OCI-LY3 (cell line): ENCODE measurements at regions not wholly inside any gene's neighbourhood (a gene's known extent, or its start where the extent isn't known, plus 50 kb on each side); places are given as distances from the start of the nearest gene placed in this dataset.

Source experiments
- H2AFZ ChIP-seq: fragments of 200-600, 300-600 bp; shearing (Covaris generic); 2 replicates; pipeline ENCODE4 v1.6.0; 2014; ENCODE audit warnings: antibody characterized with exemption, low read depth, low read length
- H3K27ac ChIP-seq: fragments of 200-600, 300-600 bp; sonication (generic); 2 replicates; pipeline ENCODE4 v1.5.1; 2014; ENCODE audit warnings: mild to moderate bottlenecking, low read length, moderate library complexity, mixed read lengths
- H3K27me3 ChIP-seq: fragments of 200-600, 300-600 bp; sonication (generic); 2 replicates; pipeline ENCODE4 v1.6.1; 2014; ENCODE audit warnings: low read depth, low read length, mixed read lengths
- H3K36me3 ChIP-seq: fragments of 200-600, 300-600 bp; sonication (generic); replicated peaks from 2 replicates; pipeline ENCODE3; 2014; ENCODE audit warnings: low read depth, low read length, mixed read lengths
- H3K4me1 ChIP-seq: fragments of 300-600, 200-600 bp; sonication (generic); 2 replicates; pipeline ENCODE4 v1.6.1; 2014; ENCODE audit warnings: low read length, mixed read lengths
- H3K4me2 ChIP-seq: fragments of 200-600, 300-600 bp; sonication (generic); 2 replicates; pipeline ENCODE4 v1.6.1; 2014; ENCODE audit warnings: low read length, mixed read lengths
- H3K4me3 ChIP-seq: fragments of 300-600, 200-600 bp; sonication (generic); 2 replicates; pipeline ENCODE4 v1.5.1; 2014; ENCODE audit warnings: antibody characterized with exemption, mild to moderate bottlenecking, low read length, moderate library complexity
- H3K79me2 ChIP-seq: fragments of 300-600, 200-600 bp; shearing (Covaris generic); 2 replicates; pipeline ENCODE4 v1.6.1; 2014; ENCODE audit warnings: mild to moderate bottlenecking, low read length, mixed read lengths
- H3K9ac ChIP-seq: fragments of 300-600, 200-600 bp; shearing (Covaris generic); 2 replicates; pipeline ENCODE4 v1.6.0; 2014; ENCODE audit warnings: mild to moderate bottlenecking, low read length, moderate library complexity
- H3K9me3 ChIP-seq: fragments of 200-600, 300-600 bp; shearing (Covaris generic); 2 replicates; pipeline ENCODE4 v1.6.1; 2014; ENCODE audit warnings: low read length, mixed read lengths; ENCODE audit not compliant: insufficient read depth
- H4K20me1 ChIP-seq: fragments of 200-600, 300-600 bp; sonication (generic); 2 replicates; pipeline ENCODE4 v1.6.1; 2016; ENCODE audit warnings: low read length, mixed read lengths; ENCODE audit not compliant: insufficient read depth
- CTCF ChIP-seq: fragments of 200-600, 300-600 bp; sonication (generic); IDR thresholded peaks from 2 replicates; pipeline ENCODE4 v1.5.1; 2014; ENCODE audit warnings: antibody characterized with exemption, low read length, low read depth
- EZH2phosphoT487 ChIP-seq: fragments of 200-600 bp; shearing (Covaris generic); IDR thresholded peaks from 2 replicates; pipeline ENCODE4 v1.6.1; 2018; ENCODE audit warnings: antibody characterized with exemption, mixed run types, low read depth

GRCh38 chr16:65227150-65227835 is 105.4 kb upstream of the CDH11 start:
- Histone ChIP-seq H3K27ac (no peak overlapping the region), H3K9ac (no peak overlapping the region), H3K9me3 (no peaks in the 10 kb centered on the region), H3K4me3 (no peak overlapping the region), H3K4me1 (no peaks in the 10 kb centered on the region), H2AFZ (no peak overlapping the region), H4K20me1 (no peaks in the 10 kb centered on the region), H3K36me3 (no peaks in the 10 kb centered on the region), H3K4me2 (no peak overlapping the region), H3K79me2 (no peaks in the 10 kb centered on the region), H3K27me3 (no peaks in the 10 kb centered on the region)
- TF ChIP-seq EZH2phosphoT487 (no peak), CTCF (no peak)

GRCh38 chr16:65226077-65226476 is 104.2 kb upstream of the CDH11 start:
- no peaks in the 10 kb centered on the region for H3K27me3 ChIP-seq
- no peaks in the 10 kb centered on the region for H3K79me2 ChIP-seq
- H3K4me3 ChIP-seq, result no peak overlapping the region
- H4K20me1 ChIP-seq, result no peaks in the 10 kb centered on the region
- TF ChIP-seq CTCF (no peak), EZH2phosphoT487 (no peak)
- H3K4me1 ChIP-seq, result no peaks in the 10 kb centered on the region
- no peak overlapping the region for H3K9ac ChIP-seq
- H3K36me3 ChIP-seq, result no peaks in the 10 kb centered on the region
- H3K27ac ChIP-seq, result no peak overlapping the region
- no peaks in the 10 kb centered on the region for H3K9me3 ChIP-seq
- no peak overlapping the region for H3K4me2 ChIP-seq
- H2AFZ ChIP-seq, result no peak overlapping the region

GRCh38 chr16:65225488-65225887 is 103.6 kb upstream of the CDH11 start:
- H3K79me2 ChIP-seq, result no peaks in the 10 kb centered on the region
- no peaks in the 10 kb centered on the region for H3K36me3 ChIP-seq
- no peak overlapping the region for H2AFZ ChIP-seq
- H3K9me3 ChIP-seq, result no peaks in the 10 kb centered on the region
- H3K4me2 ChIP-seq, result no peak overlapping the region
- no peak overlapping the region for H3K4me3 ChIP-seq
- H4K20me1 ChIP-seq, result no peaks in the 10 kb centered on the region
- TF ChIP-seq CTCF (no peak), EZH2phosphoT487 (no peak)
- no peak overlapping the region for H3K9ac ChIP-seq
- H3K27me3 ChIP-seq, result no peaks in the 10 kb centered on the region
- no peak overlapping the region for H3K27ac ChIP-seq
- no peaks in the 10 kb centered on the region for H3K4me1 ChIP-seq

GRCh38 chr16:65224994-65225393 is 103.1 kb upstream of the CDH11 start:
- no peaks in the 10 kb centered on the region for H3K36me3 ChIP-seq
- no peaks in the 10 kb centered on the region for H3K27me3 ChIP-seq
- no peak overlapping the region for H2AFZ ChIP-seq
- TF ChIP-seq CTCF (no peak), EZH2phosphoT487 (no peak)
- H3K9me3 ChIP-seq, result no peaks in the 10 kb centered on the region
- no peak overlapping the region for H3K4me2 ChIP-seq
- no peak overlapping the region for H3K4me3 ChIP-seq
- H4K20me1 ChIP-seq, result no peaks in the 10 kb centered on the region
- H3K9ac ChIP-seq, result no peak overlapping the region
- no peak overlapping the region for H3K27ac ChIP-seq
- no peaks in the 10 kb centered on the region for H3K79me2 ChIP-seq
- H3K4me1 ChIP-seq, result no peaks in the 10 kb centered on the region
